A549 (cell line): ENCODE measurements at regions not wholly inside any gene's neighbourhood (a gene's known extent, or its start where the extent isn't known, plus 50 kb on each side); places are given as distances from the start of the nearest gene placed in this dataset.

Source experiments
- ATAC-seq, 2 experiments: fragments of 200-7000 bp in 1 of 2; fragments of >200 bp in 1 of 2; cut with Nextera tagmentation in 1 of 2; cut with Tn5 transposase in 1 of 2; 3 replicates each; pipeline versions ENCODE4 v1.8.0 to v1.9.1; 2018 to 2020; ENCODE audit warnings: mild to moderate bottlenecking in 1 of 2, moderate library complexity in 1 of 2
- CTCF ChIA-PET: fragments of 300-600 bp; sonication (Branson Sonifier 250); formaldehyde crosslinking; extraction: SDS; loops from one replicate; lab custom pipeline; 2021; ENCODE audit warnings: antibody characterized with exemption, inconsistent platforms; lab: Yijun Ruan, JAX
- POLR2A ChIA-PET: fragments of 350-600 bp; formaldehyde crosslinking; extraction: SDS; loops from one replicate; lab custom pipeline; 2021; ENCODE audit warnings: antibody characterized with exemption, inconsistent platforms; lab: Yijun Ruan, JAX
- DNase-seq, 2 experiments: peaks; one replicate each; pipeline versions ENCODE4 v3.0.0 to v3.0.0-alpha.2; 2011 to 2016; ENCODE audit warnings: low read depth in 1 of 2, low spot score in 1 of 2
- FAIRE-seq: peaks from 2 replicates; lab custom pipeline; 2011; peaks lifted over from hg19 to GRCh38; lab: Jason Lieb, UNC
- H3K27ac ChIP-seq, 2 experiments: fragments of >200 bp; sonication (Bioruptor Twin); formaldehyde crosslinking; 3 replicates each; pipeline ENCODE4 v1.5.1; 2016 to 2017
- H3K4me1 ChIP-seq: fragments of >200 bp; sonication (Bioruptor Twin); formaldehyde crosslinking; 3 replicates; pipeline ENCODE4 v1.6.1; 2016
- H3K4me2 ChIP-seq: fragments of >200 bp; sonication (Bioruptor Twin); formaldehyde crosslinking; 3 replicates; pipeline ENCODE4 v1.6.1; 2016
- H3K4me3 ChIP-seq: fragments of >200 bp; sonication (Bioruptor Twin); formaldehyde crosslinking; 3 replicates; pipeline ENCODE4 v1.5.1; 2016
- H3K9me3 ChIP-seq: fragments of >200 bp; sonication (Bioruptor Twin); formaldehyde crosslinking; 3 replicates; pipeline ENCODE4 v1.6.1; 2016
- BHLHE40 ChIP-seq: IDR thresholded peaks from 2 replicates; pipeline ENCODE4 v1.6.1; 2012; ENCODE audit warnings: low read depth, low read length, inconsistent platforms
- CHD2 ChIP-seq: fragments of 150-350 bp; IDR thresholded peaks from 2 replicates; pipeline ENCODE4 v1.6.1; 2014; ENCODE audit warnings: low read length; ENCODE audit not compliant: partially characterized antibody
- CHD4 ChIP-seq: fragments of 200-600 bp; sonication (generic); IDR thresholded peaks from 2 replicates; pipeline ENCODE4 v1.6.1; 2016; ENCODE audit warnings: antibody characterized with exemption, mild to moderate bottlenecking, borderline replicate concordance
- ELK1 ChIP-seq: fragments of 150-350 bp; IDR thresholded peaks from 2 replicates; pipeline ENCODE4 v1.6.1; 2014; ENCODE audit warnings: low read depth, mild to moderate bottlenecking, low read length
- FOXS1 ChIP-seq: fragments of 250-450 bp; sonication (Bioruptor Pico); IDR thresholded peaks from 2 replicates; pipeline ENCODE4 v1.5.0; 2020; ENCODE audit warnings: mild to moderate bottlenecking, moderate library complexity
- HDAC2 ChIP-seq: fragments of 200-600 bp; sonication (generic); IDR thresholded peaks from 2 replicates; pipeline ENCODE4 v1.6.1; 2016
- HEYL ChIP-seq: fragments of 250-450 bp; sonication (Bioruptor Pico); IDR thresholded peaks from 2 replicates; pipeline ENCODE4 v1.8.0; 2021; ENCODE audit warnings: mild to moderate bottlenecking, moderate library complexity
- MYC ChIP-seq: IDR thresholded peaks from 2 replicates; pipeline ENCODE4 v1.6.1; 2012; ENCODE audit warnings: mild to moderate bottlenecking, inconsistent platforms, low read length, improper control_type of control experiment, borderline replicate concordance
- POLR2AphosphoS2 ChIP-seq: conservative IDR thresholded peaks from 2 replicates; pipeline ENCODE4 v1.6.1; 2012; ENCODE audit warnings: low read length, improper control_type of control experiment, inconsistent platforms
- RAD21 ChIP-seq, 2 experiments: fragments of >200 bp in 1 of 2; sonication (Bioruptor Twin) in 1 of 2; formaldehyde crosslinking in 1 of 2; IDR thresholded peaks in 1 of 2; conservative IDR thresholded peaks in 1 of 2; 2 replicates in 1 of 2; 3 replicates in 1 of 2; pipeline ENCODE4 v1.6.1; 2012 to 2018; ENCODE audit warnings: inconsistent platforms in 1 of 2
- RCOR1 ChIP-seq: fragments of 150-350 bp; IDR thresholded peaks from 2 replicates; pipeline ENCODE4 v1.6.1; 2014; ENCODE audit warnings: antibody characterized with exemption, low read length, low read depth
- ZSCAN20 ChIP-seq: fragments of 250-450 bp; sonication (Bioruptor Pico); IDR thresholded peaks from 2 replicates; pipeline ENCODE4 v1.8.0; 2022; ENCODE audit warnings: mild to moderate bottlenecking, moderate library complexity
- WGBS: methylation state at CpG from one replicate; pipeline ENCODE4 v1.1.6; 2017; ENCODE audit errors: missing lambda C conversion rate; 5-methylcytosine and 5-hydroxymethylcytosine counted together
- TF ChIP-seq, protein P1 (sequence below): fragments of 250-450 bp; sonication (Bioruptor Pico); IDR thresholded peaks from 2 replicates; pipeline ENCODE4 v1.5.0; 2021; ENCODE audit warnings: mild to moderate bottlenecking, moderate library complexity, borderline replicate concordance
- TF ChIP-seq, protein P2 (sequence below): fragments of >200 bp; sonication (Bioruptor Twin); formaldehyde crosslinking; IDR thresholded peaks from 3 replicates; pipeline ENCODE4 v1.5.1; 2016
- TF ChIP-seq, protein P3 (sequence below): IDR thresholded peaks from 2 replicates; pipeline ENCODE4 v1.6.1; 2012

DNA sequence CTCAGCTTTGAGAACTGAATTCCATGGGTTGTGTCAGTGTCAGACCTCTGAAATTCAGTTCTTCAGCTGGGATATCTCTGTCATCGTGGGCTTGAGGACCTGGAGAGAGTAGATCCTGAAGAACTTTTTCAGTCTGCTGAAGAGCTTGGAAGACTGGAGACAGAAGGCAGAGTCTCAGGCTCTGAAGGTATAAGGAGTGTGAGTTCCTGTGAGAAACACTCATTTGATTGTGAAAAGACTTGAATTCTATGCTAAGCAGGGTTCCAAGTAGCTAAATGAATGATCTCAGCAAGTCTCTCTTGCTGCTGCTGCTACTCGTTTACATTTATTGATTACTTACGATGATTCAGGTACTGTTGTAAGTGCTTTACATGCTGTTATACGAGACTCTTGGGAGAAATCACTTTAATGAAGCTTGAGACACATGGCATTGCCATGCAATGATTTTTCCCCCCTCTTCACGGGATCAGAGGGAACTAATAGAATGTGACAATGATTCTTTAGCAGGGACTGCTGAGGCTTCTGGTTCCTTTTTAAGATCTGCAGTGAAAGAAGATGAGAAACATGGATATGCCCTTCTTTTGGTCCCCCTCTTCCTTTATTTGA, 63.8 kb downstream of the PTTG1 start:
- FAIRE-seq = no peak

GRCh38 chr5:160486573-160486972, 64.9 kb downstream of the PTTG1 start:
- Histone ChIP-seq H3K4me2 (no peak overlapping the region), H3K4me1 (no peaks in the 10 kb centered on the region), H3K9me3 (no peaks in the 10 kb centered on the region), H3K27ac (no peak overlapping the region), H3K4me3 (no peak overlapping the region)
- ATAC-seq (no peak), FAIRE-seq (no peak), DNase-seq (no peak)
- WGBS = 75% methylated on average over 7 of the region's 7 CpGs
- POLR2A ChIA-PET = no interaction called here
- CTCF ChIA-PET = no interaction called here
- TF ChIP-seq, protein P1, sequence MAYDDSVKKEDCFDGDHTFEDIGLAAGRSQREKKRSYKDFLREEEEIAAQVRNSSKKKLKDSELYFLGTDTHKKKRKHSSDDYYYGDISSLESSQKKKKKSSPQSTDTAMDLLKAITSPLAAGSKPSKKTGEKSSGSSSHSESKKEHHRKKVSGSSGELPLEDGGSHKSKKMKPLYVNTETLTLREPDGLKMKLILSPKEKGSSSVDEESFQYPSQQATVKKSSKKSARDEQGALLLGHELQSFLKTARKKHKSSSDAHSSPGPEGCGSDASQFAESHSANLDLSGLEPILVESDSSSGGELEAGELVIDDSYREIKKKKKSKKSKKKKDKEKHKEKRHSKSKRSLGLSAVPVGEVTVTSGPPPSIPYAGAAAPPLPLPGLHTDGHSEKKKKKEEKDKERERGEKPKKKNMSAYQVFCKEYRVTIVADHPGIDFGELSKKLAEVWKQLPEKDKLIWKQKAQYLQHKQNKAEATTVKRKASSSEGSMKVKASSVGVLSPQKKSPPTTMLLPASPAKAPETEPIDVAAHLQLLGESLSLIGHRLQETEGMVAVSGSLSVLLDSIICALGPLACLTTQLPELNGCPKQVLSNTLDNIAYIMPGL (CRISPR knock-in tag) = no peak
- TF ChIP-seq HDAC2 (no peak), RCOR1 (no peak), CHD2 (no peak), FOXS1 (CRISPR knock-in tag) (no peak), CHD4 (no peak)

More for the DNA sequence above, 63.8 kb downstream of the PTTG1 start:
- no peak overlapping the region for H3K4me2 ChIP-seq
- no peak overlapping the region for H3K27ac ChIP-seq
- H3K9me3 ChIP-seq = no peaks in the 10 kb centered on the region
- DNase-seq (no peak), ATAC-seq (no peak)
- TF ChIP-seq CHD2 = no peak
- TF ChIP-seq, protein P2, sequence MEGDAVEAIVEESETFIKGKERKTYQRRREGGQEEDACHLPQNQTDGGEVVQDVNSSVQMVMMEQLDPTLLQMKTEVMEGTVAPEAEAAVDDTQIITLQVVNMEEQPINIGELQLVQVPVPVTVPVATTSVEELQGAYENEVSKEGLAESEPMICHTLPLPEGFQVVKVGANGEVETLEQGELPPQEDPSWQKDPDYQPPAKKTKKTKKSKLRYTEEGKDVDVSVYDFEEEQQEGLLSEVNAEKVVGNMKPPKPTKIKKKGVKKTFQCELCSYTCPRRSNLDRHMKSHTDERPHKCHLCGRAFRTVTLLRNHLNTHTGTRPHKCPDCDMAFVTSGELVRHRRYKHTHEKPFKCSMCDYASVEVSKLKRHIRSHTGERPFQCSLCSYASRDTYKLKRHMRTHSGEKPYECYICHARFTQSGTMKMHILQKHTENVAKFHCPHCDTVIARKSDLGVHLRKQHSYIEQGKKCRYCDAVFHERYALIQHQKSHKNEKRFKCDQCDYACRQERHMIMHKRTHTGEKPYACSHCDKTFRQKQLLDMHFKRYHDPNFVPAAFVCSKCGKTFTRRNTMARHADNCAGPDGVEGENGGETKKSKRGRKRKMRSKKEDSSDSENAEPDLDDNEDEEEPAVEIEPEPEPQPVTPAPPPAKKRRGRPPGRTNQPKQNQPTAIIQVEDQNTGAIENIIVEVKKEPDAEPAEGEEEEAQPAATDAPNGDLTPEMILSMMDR = no peak
- TF ChIP-seq, protein P3, sequence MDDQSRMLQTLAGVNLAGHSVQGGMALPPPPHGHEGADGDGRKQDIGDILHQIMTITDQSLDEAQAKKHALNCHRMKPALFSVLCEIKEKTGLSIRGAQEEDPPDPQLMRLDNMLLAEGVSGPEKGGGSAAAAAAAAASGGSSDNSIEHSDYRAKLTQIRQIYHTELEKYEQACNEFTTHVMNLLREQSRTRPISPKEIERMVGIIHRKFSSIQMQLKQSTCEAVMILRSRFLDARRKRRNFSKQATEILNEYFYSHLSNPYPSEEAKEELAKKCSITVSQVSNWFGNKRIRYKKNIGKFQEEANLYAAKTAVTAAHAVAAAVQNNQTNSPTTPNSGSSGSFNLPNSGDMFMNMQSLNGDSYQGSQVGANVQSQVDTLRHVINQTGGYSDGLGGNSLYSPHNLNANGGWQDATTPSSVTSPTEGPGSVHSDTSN = no peak
- TF ChIP-seq MYC = no peak
- TF ChIP-seq POLR2AphosphoS2 = no peak
- TF ChIP-seq BHLHE40 = no peak
- no peak for TF ChIP-seq ELK1
- CTCF ChIA-PET = interaction anchor here (1.3 kb wide), 1 partner anchor 46 kb away, joined by 3 read pairs; no protein-coding TSS in a partner anchor
- POLR2A ChIA-PET = no interaction called here
- WGBS = 19% methylated on average over 5 of the region's 5 CpGs
- no peak overlapping the region for H3K4me3 ChIP-seq
- no peaks in the 10 kb centered on the region for H3K4me1 ChIP-seq

DNA sequence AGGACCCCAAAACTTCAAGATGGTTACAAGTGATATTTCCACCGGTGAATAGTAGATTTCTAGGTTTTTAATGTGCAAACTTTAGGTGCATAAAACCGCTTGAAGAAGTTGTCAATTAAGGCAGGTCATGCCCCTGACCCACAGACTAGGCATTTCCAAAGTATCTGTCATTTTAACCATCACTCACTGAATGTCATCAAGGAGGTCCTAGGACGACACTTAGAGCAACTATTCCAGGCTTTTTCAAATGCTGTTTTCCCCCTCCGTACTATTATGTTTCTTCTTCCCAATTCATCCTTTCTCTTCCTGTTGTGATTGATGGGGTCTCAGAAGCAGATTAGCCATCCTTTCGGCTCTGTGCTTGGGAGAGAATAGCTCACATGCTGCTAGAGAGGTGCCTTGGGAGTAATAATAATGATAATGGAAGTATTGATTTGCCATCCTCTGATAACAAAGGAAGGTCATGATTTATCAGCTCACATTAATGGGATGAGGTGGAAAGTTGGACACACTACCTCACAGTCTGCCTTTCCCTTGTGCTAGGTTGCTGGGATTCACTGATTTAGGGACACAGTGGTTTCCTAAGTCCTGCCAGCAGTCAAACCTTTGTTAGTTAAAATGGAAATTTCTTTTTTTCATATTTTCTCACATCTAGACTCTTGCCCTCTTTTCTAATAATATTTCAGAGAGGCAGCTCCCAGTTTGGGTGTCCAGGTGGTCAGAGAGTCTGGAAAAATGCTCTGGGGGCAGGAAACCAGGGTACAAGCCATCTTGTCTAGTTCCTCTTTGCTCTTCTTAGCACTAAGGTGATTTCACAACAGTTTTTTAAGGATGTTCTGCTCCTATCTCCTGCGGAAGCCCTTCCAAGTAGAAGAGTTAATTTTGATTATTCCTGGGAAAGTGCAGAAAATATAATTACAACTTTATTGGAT, 67.0 kb downstream of the PTTG1 start:
- FAIRE-seq (no peak), DNase-seq (no peak), ATAC-seq (no peak)
- TF ChIP-seq HEYL (no peak), MYC (no peak), ZSCAN20 (no peak), RAD21 (conservative IDR thresholded peaks at IDR 0.05 in 1 of 2, IDR thresholded peaks at IDR 0.05 in 1 of 2) (no peak)
- Histone ChIP-seq H3K4me3 (no peak overlapping the region), H3K4me1 (no peaks in the 10 kb centered on the region), H3K4me2 (no peak overlapping the region), H3K9me3 (no peaks in the 10 kb centered on the region), H3K27ac (no peak overlapping the region)
- ChIA-PET CTCF (interaction anchor here (0.6 to 1.3 kb wide), 2 partner anchors 9 to 327 kb away, joined by 3 read pairs; no protein-coding TSS in a partner anchor), POLR2A (no interaction called here)
- 47% methylated on average over 6 of the region's 6 CpGs for WGBS
